ENCODE measurements at regions not wholly inside any gene's neighbourhood (a gene's known extent, or its start where the extent isn't known, plus 50 kb on each side); places are given as distances from the start of the nearest gene placed in this dataset.

DNA sequence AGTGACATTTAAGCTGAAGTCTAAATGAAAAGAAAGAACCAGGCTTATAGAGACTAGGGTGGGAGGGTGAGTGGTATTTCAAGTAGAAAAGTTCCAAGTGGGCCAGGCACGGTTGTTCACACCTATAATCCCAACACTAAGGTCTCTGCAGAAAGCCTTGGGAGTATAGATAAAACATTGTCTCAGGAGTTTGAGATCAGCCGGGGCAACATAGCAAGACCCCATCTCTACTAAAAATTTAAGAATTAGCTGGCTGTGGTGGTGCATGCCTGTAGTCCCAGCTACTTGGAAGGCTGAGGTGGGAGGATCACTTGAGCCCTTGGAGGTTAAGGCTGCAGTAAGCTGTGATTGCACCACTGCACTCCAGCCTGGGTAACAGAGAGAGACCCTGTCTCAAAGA lies 143.4 kb upstream of the PKDCC start:
- Histone ChIP-seq H3K9me3 (ENCODE audit: control insufficient read depth, low read length) (no peaks in the 10 kb centered on the region), H3K4me3 (ENCODE audit: insufficient read depth, low read depth, low read length, poor library complexity, severe bottlenecking) (no peak overlapping the region), H3K4me1 (ENCODE audit: control insufficient read depth, insufficient read depth, low read length, poor library complexity, severe bottlenecking) (no peaks in the 10 kb centered on the region), H3K27ac (ENCODE audit: insufficient read depth, low read length, poor library complexity, severe bottlenecking) (no peak overlapping the region), H3K36me3 (ENCODE audit: control insufficient read depth, insufficient read depth, low read length) (no peaks in the 10 kb centered on the region), H3K27me3 (replicated peaks; ENCODE audit: control insufficient read depth, insufficient read depth, low read length, poor library complexity, severe bottlenecking) (no peaks in the 10 kb centered on the region)
- DNase-seq: no peak

DNA sequence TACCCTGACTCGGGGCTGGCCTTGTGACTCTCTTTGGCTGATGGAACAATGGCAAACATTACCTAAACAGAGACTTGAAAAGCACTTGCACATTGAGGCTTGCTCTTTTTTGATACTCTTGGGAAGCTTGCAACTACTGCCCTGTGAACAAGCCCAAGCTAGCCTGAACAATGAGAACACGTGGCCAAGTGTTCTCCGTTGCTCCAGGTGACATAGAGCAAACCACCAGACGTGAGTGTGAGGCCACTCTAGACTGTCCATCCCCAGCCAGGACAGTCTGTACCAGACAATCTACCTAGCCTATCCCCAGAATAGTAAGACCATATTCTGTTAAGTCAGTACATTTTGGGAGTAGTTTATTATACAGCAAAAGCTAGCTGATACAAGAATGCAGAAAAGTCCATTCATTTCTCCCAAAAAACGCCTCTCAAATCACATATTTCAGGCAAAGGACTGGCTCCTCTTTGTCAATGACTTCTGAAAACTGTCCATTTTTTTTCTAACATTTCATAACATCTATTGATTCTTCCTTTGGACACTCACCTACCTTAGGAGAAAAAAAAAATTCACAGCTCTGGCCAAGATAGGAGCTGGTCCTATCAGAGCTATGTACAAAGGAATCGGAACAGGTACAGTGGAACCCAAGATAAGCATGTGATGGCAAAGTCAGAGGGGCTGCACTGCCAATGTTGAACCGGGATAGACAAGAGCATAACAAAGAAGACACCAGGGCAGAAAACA lies 142.1 kb upstream of the PKDCC start:
- no peak overlapping the region for H3K4me3 ChIP-seq (ENCODE audit: insufficient read depth, low read depth, low read length, poor library complexity, severe bottlenecking)
- no peaks in the 10 kb centered on the region for H3K9me3 ChIP-seq (ENCODE audit: control insufficient read depth, low read length)
- DNase-seq: no peak
- H3K36me3 ChIP-seq (ENCODE audit: control insufficient read depth, insufficient read depth, low read length): no peaks in the 10 kb centered on the region
- no peaks in the 10 kb centered on the region for H3K27me3 ChIP-seq (replicated peaks; ENCODE audit: control insufficient read depth, insufficient read depth, low read length, poor library complexity, severe bottlenecking)
- H3K4me1 ChIP-seq (ENCODE audit: control insufficient read depth, insufficient read depth, low read length, poor library complexity, severe bottlenecking): no peaks in the 10 kb centered on the region
- H3K27ac ChIP-seq (ENCODE audit: insufficient read depth, low read length, poor library complexity, severe bottlenecking): no peak overlapping the region

DNA sequence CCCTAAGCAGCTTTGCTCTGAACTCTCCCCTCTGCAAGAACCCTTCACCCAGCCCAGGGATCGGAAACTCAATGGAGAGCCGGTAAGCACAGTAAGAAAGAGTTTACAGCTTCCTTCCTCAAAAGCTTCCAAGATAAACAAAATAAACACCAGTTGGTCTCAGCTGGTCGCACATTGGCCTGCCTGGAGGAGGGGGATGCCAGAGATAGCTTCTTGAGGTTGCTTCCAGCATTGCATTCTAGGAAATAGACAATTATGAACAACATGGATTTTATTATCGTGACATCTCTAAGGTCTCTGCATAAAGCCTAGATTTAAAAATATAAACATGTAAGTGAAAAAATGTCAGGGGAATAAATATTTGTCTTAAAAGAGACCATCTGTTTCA lies 141.5 kb upstream of the PKDCC start:
- H3K36me3 ChIP-seq (ENCODE audit: control insufficient read depth, insufficient read depth, low read length): no peaks in the 10 kb centered on the region
- H3K9me3 ChIP-seq (ENCODE audit: control insufficient read depth, low read length): no peaks in the 10 kb centered on the region
- DNase-seq: no peak
- H3K4me3 ChIP-seq (ENCODE audit: insufficient read depth, low read depth, low read length, poor library complexity, severe bottlenecking): no peak overlapping the region
- no peak overlapping the region for H3K27ac ChIP-seq (ENCODE audit: insufficient read depth, low read length, poor library complexity, severe bottlenecking)
- no peaks in the 10 kb centered on the region for H3K27me3 ChIP-seq (replicated peaks; ENCODE audit: control insufficient read depth, insufficient read depth, low read length, poor library complexity, severe bottlenecking)
- no peaks in the 10 kb centered on the region for H3K4me1 ChIP-seq (ENCODE audit: control insufficient read depth, insufficient read depth, low read length, poor library complexity, severe bottlenecking)

DNA sequence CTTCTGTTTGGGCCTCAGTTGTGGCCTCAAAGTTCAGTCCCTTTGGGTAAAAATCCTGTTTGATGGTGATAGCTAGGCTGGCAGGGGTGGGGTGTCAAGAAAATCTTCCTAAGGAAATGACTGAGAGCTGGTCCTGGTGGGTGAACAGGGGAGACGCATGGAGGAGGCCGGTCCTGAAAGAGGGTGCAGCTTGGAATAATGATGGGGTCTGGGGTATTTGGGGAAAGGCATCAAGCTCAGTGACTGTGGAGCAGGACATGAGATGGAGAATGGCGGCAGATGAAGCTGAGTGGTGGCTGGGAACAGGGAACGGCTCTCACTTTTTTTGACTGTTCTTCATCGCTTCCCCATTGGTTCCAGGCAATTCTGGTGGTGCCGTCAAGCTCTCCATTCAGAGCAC lies 140.7 kb upstream of the PKDCC start:
- no peak overlapping the region for H3K4me3 ChIP-seq (ENCODE audit: insufficient read depth, low read depth, low read length, poor library complexity, severe bottlenecking)
- H3K27ac ChIP-seq (ENCODE audit: insufficient read depth, low read length, poor library complexity, severe bottlenecking): no peak overlapping the region
- no peak for DNase-seq
- no peaks in the 10 kb centered on the region for H3K4me1 ChIP-seq (ENCODE audit: control insufficient read depth, insufficient read depth, low read length, poor library complexity, severe bottlenecking)
- H3K27me3 ChIP-seq (replicated peaks; ENCODE audit: control insufficient read depth, insufficient read depth, low read length, poor library complexity, severe bottlenecking): no peaks in the 10 kb centered on the region
- no peaks in the 10 kb centered on the region for H3K9me3 ChIP-seq (ENCODE audit: control insufficient read depth, low read length)
- H3K36me3 ChIP-seq (ENCODE audit: control insufficient read depth, insufficient read depth, low read length): no peaks in the 10 kb centered on the region

DNA sequence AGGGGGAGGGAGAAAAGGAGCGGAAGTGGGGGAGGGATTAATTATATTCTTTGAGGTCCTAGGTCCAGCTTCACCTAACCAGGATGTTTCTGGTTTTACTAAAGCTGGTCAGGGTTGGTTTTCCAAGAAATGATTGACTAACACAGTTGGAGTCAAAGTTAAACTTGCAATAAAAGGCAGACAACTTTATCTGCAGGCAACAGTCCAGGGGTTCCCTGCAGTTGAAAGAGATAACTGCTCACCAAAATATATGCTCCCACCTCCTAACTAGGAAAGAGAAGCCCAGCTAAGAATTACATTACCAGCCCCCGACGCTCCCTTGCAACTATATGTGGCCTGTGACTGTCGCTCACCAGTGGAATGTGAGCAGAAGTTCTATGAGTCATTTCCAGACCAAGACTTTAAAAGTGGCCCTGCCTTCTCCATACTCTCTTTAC lies 140.0 kb upstream of the PKDCC start:
- no peak overlapping the region for H3K27ac ChIP-seq (ENCODE audit: insufficient read depth, low read length, poor library complexity, severe bottlenecking)
- no peaks in the 10 kb centered on the region for H3K4me1 ChIP-seq (ENCODE audit: control insufficient read depth, insufficient read depth, low read length, poor library complexity, severe bottlenecking)
- DNase-seq: no peak
- H3K4me3 ChIP-seq (ENCODE audit: insufficient read depth, low read depth, low read length, poor library complexity, severe bottlenecking): no peak overlapping the region
- no peaks in the 10 kb centered on the region for H3K36me3 ChIP-seq (ENCODE audit: control insufficient read depth, insufficient read depth, low read length)
- H3K27me3 ChIP-seq (replicated peaks; ENCODE audit: control insufficient read depth, insufficient read depth, low read length, poor library complexity, severe bottlenecking): no peaks in the 10 kb centered on the region
- H3K9me3 ChIP-seq (ENCODE audit: control insufficient read depth, low read length): no peaks in the 10 kb centered on the region

DNA sequence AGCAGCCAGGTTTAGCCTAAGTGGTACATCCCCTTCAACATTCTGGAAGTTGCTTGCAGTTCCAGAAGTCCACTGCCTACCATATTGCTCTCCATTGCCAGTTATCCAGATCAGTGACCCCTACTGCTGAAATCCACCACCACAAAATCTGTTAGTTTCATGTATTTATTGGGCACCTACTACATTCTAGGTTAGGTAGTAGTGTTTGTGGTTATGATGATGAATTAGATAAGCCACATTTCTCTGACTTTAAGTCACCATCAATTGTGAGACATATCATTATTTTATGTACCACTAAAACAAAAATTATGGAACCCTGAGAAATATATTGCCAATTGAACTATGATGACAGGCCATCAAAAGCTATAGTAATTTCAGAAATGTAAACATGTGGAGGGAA lies 139.5 kb upstream of the PKDCC start:
- Histone ChIP-seq H3K27ac (ENCODE audit: insufficient read depth, low read length, poor library complexity, severe bottlenecking) (no peak overlapping the region), H3K4me1 (ENCODE audit: control insufficient read depth, insufficient read depth, low read length, poor library complexity, severe bottlenecking) (no peaks in the 10 kb centered on the region), H3K36me3 (ENCODE audit: control insufficient read depth, insufficient read depth, low read length) (no peaks in the 10 kb centered on the region), H3K4me3 (ENCODE audit: insufficient read depth, low read depth, low read length, poor library complexity, severe bottlenecking) (no peak overlapping the region), H3K27me3 (replicated peaks; ENCODE audit: control insufficient read depth, insufficient read depth, low read length, poor library complexity, severe bottlenecking) (no peaks in the 10 kb centered on the region), H3K9me3 (ENCODE audit: control insufficient read depth, low read length) (no peaks in the 10 kb centered on the region)
- no peak for DNase-seq

DNA sequence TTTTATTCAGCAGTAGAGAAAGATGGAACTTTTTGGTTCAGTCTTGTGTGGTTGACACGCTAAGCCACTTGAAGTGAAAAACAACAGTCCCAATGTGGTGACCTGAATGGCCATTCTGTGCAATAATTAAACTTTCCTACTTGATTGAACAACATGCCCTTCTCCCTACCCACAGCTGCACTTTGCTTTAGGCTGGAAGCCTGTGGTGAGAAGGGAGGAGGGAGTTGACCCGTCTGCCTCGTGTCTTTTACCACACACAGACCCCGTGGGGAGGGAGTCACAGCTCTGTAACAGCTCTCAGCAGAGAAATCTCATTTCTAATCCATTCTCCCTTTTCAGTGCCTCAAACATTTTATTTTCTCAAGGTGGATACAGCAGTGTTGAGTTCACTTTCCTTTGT lies 138.2 kb upstream of the PKDCC start:
- Histone ChIP-seq H3K27me3 (replicated peaks; ENCODE audit: control insufficient read depth, insufficient read depth, low read length, poor library complexity, severe bottlenecking) (no peaks in the 10 kb centered on the region), H3K4me3 (ENCODE audit: insufficient read depth, low read depth, low read length, poor library complexity, severe bottlenecking) (no peak overlapping the region), H3K9me3 (ENCODE audit: control insufficient read depth, low read length) (no peaks in the 10 kb centered on the region), H3K4me1 (ENCODE audit: control insufficient read depth, insufficient read depth, low read length, poor library complexity, severe bottlenecking) (no peaks in the 10 kb centered on the region), H3K36me3 (ENCODE audit: control insufficient read depth, insufficient read depth, low read length) (no peaks in the 10 kb centered on the region), H3K27ac (ENCODE audit: insufficient read depth, low read length, poor library complexity, severe bottlenecking) (no peak overlapping the region)
- no peak for DNase-seq

DNA sequence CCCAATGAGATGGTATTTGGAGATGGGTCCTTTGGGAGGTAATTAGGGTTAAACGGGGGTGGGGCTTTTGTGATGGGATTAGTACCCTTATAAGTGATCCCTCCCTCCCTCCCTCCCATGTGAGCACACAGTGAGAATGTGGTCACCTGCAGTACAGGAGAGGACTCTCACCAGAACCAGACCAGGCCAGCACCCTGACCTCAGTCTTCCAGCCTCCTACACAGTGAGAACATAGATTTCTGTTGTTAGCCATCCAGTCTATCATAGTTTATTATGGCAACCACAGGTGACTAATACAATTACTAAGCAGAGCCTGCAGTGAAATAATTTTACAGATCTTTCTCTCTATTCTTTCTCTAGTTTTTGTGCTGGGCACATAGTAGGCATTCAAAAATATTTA lies 137.7 kb upstream of the PKDCC start:
- H3K4me1 ChIP-seq (ENCODE audit: control insufficient read depth, insufficient read depth, low read length, poor library complexity, severe bottlenecking): no peaks in the 10 kb centered on the region
- no peak overlapping the region for H3K27ac ChIP-seq (ENCODE audit: insufficient read depth, low read length, poor library complexity, severe bottlenecking)
- DNase-seq: no peak
- H3K9me3 ChIP-seq (ENCODE audit: control insufficient read depth, low read length): no peaks in the 10 kb centered on the region
- H3K4me3 ChIP-seq (ENCODE audit: insufficient read depth, low read depth, low read length, poor library complexity, severe bottlenecking): no peak overlapping the region
- H3K36me3 ChIP-seq (ENCODE audit: control insufficient read depth, insufficient read depth, low read length): no peaks in the 10 kb centered on the region
- no peaks in the 10 kb centered on the region for H3K27me3 ChIP-seq (replicated peaks; ENCODE audit: control insufficient read depth, insufficient read depth, low read length, poor library complexity, severe bottlenecking)

DNA sequence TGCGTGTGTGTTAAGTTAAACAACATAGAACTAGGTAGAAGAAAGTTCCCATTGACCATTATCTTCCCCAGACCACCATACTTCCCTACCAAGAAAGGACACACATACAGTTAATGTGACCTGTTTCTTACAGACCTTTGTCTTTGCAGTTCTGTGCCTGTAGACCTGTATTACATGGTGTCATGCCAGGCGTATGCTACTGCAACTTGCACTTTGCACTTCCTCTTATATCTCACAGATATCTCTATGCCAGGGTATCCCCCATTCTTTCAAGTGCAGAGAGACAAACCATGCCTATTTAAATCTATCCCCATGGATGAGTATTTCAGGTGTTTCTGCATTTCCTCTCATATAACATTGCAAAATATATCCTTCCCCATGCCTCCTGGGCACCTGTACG lies 136.8 kb upstream of the PKDCC start:
- no peak for DNase-seq
- H3K27ac ChIP-seq (ENCODE audit: insufficient read depth, low read length, poor library complexity, severe bottlenecking): no peak overlapping the region
- H3K4me3 ChIP-seq (ENCODE audit: insufficient read depth, low read depth, low read length, poor library complexity, severe bottlenecking): no peak overlapping the region
- no peaks in the 10 kb centered on the region for H3K27me3 ChIP-seq (replicated peaks; ENCODE audit: control insufficient read depth, insufficient read depth, low read length, poor library complexity, severe bottlenecking)
- no peaks in the 10 kb centered on the region for H3K9me3 ChIP-seq (ENCODE audit: control insufficient read depth, low read length)
- H3K4me1 ChIP-seq (ENCODE audit: control insufficient read depth, insufficient read depth, low read length, poor library complexity, severe bottlenecking): no peaks in the 10 kb centered on the region
- no peaks in the 10 kb centered on the region for H3K36me3 ChIP-seq (ENCODE audit: control insufficient read depth, insufficient read depth, low read length)

DNA sequence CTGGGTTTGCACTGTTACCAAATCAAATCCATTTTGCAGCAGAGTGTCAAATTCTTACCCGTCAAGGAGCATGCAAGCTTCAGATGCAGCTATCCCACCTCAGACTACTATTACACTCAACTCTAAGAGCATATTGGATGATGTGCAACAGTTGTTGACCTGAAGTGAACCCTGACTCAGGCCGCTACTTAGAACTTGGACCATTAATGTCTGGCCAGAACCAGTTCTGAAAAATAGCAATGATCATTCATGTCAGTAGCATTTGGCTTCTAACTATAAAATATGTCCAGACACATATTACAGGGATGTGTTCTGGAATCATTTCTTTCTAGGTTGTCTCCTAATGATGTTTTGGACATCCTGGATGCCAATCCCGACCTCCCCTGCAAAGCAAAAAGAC lies 135.5 kb upstream of the PKDCC start:
- DNase-seq: no peak
- Histone ChIP-seq H3K4me3 (ENCODE audit: insufficient read depth, low read depth, low read length, poor library complexity, severe bottlenecking) (no peak overlapping the region), H3K27ac (ENCODE audit: insufficient read depth, low read length, poor library complexity, severe bottlenecking) (no peak overlapping the region), H3K36me3 (ENCODE audit: control insufficient read depth, insufficient read depth, low read length) (no peaks in the 10 kb centered on the region), H3K4me1 (ENCODE audit: control insufficient read depth, insufficient read depth, low read length, poor library complexity, severe bottlenecking) (no peaks in the 10 kb centered on the region), H3K27me3 (replicated peaks; ENCODE audit: control insufficient read depth, insufficient read depth, low read length, poor library complexity, severe bottlenecking) (no peaks in the 10 kb centered on the region), H3K9me3 (ENCODE audit: control insufficient read depth, low read length) (no peaks in the 10 kb centered on the region)

Data from effector memory CD4-positive, alpha-beta T cell (primary cell).